ENCODE measurements at regions not wholly inside any gene's neighbourhood (a gene's known extent, or its start where the extent isn't known, plus 50 kb on each side); places are given as distances from the start of the nearest gene placed in this dataset.

- DNase-seq (ENCODE audit: low read depth, low spot score): no peak
- TF ChIP-seq, protein P1, sequence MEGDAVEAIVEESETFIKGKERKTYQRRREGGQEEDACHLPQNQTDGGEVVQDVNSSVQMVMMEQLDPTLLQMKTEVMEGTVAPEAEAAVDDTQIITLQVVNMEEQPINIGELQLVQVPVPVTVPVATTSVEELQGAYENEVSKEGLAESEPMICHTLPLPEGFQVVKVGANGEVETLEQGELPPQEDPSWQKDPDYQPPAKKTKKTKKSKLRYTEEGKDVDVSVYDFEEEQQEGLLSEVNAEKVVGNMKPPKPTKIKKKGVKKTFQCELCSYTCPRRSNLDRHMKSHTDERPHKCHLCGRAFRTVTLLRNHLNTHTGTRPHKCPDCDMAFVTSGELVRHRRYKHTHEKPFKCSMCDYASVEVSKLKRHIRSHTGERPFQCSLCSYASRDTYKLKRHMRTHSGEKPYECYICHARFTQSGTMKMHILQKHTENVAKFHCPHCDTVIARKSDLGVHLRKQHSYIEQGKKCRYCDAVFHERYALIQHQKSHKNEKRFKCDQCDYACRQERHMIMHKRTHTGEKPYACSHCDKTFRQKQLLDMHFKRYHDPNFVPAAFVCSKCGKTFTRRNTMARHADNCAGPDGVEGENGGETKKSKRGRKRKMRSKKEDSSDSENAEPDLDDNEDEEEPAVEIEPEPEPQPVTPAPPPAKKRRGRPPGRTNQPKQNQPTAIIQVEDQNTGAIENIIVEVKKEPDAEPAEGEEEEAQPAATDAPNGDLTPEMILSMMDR (IDR thresholded peaks at IDR 0.05; ENCODE audit: insufficient read depth, low read length, missing control alignments): no peak
- H3K4me3 ChIP-seq (ENCODE audit: low read depth, low read length): no peak overlapping the region
- POLR2A ChIA-PET: no interaction called here
- CTCF ChIA-PET: no interaction called here
These were observed 137.8 kb downstream of the MID1IP1 start for GRCh38 chrX:38939067-38939466.

DNA sequence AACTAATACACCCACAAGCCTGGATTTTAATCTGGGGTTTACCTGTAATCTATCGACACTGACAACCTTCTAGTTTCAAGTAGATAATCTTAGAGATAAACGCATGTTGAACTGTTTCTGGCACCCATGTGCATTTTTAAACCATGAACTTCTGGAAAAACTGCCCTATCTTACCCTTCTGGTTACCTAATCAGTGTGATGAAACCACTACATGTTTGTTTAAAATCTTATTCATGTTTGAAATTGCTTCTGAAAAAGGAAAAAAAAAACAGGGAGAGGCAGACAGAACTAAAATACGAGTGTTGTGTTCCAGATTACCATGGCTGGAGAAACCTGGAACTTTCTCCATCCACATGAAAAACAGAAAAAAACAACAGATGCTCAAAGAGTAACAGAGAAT is 139.3 kb downstream of the MID1IP1 start:
- ChIA-PET POLR2A (interaction anchor here (0.6 kb wide), 1 partner anchor 176 kb away, joined by 4 read pairs; no protein-coding TSS in a partner anchor), CTCF (interaction anchor here (0.8 kb wide), 1 partner anchor 33 kb away, joined by 3 read pairs; no protein-coding TSS in a partner anchor)

DNA sequence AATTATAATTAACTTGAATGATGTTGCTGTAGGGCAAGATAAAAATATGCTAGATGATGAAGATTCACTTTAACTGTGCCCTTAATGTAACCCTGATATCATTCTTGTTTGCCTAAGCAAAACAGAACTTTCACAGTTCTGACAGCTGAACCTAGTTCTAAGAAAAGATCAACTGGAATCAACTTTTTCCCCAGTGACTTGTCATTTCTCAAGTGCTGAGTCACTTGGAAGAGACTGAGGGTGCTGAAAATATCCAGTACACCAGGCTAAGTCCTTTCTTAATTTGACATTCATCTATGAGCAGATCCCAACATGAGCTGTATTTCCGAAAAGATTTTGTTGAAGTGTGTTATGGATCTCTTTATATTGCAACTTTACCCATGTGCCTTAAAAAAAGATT is 140.4 kb downstream of the MID1IP1 start:
- no peak for DNase-seq (ENCODE audit: low read depth, low spot score)
- ChIA-PET CTCF (no interaction called here), POLR2A (no interaction called here)
- TF ChIP-seq, protein P1 (IDR thresholded peaks at IDR 0.05; ENCODE audit: insufficient read depth, low read length, missing control alignments): no peak
- H3K4me3 ChIP-seq (ENCODE audit: low read depth, low read length): no peak overlapping the region

More for the DNA sequence above, 139.3 kb downstream of the MID1IP1 start:
- no peak for DNase-seq (ENCODE audit: low read depth, low spot score)
- no peak overlapping the region for H3K4me3 ChIP-seq (ENCODE audit: low read depth, low read length)
- TF ChIP-seq, protein P1 (IDR thresholded peaks at IDR 0.05; ENCODE audit: insufficient read depth, low read length, missing control alignments): no peak

DNA sequence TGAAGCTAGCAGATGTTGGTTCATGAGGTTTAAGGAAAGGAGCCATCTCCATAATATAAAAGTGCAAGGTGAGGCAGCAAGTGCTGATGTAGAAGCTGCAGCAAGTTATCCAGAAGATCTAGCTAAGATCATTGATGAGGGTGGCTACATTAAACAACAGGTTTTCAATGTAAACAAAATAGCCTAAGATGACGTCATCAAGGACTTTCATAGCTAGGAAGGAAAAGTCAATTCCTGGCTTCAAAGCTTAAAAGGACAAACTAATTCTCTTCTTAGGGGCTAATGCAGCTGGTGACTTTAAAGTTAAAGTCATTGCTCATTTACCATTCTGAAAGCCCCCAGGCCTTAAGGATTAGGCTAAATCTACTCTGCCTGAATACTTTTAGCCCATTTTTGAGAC is 141.9 kb downstream of the MID1IP1 start:
- H3K4me3 ChIP-seq (ENCODE audit: low read depth, low read length): no peak overlapping the region
- TF ChIP-seq, protein P1 (IDR thresholded peaks at IDR 0.05; ENCODE audit: insufficient read depth, low read length, missing control alignments): no peak
- no peak for DNase-seq (ENCODE audit: low read depth, low spot score)
- ChIA-PET CTCF (no interaction called here), POLR2A (no interaction called here)

GRCh38 chrX:38948046-38948445 is 146.8 kb downstream of the MID1IP1 start:
- POLR2A ChIA-PET: no interaction called here
- CTCF ChIA-PET: no interaction called here

GRCh38 chrX:38954520-38954919 is 153.3 kb downstream of the MID1IP1 start:
- no peak overlapping the region for H3K4me3 ChIP-seq (ENCODE audit: low read depth, low read length)
- TF ChIP-seq, protein P1 (IDR thresholded peaks at IDR 0.05; ENCODE audit: insufficient read depth, low read length, missing control alignments): no peak
- ChIA-PET POLR2A (no interaction called here), CTCF (no interaction called here)
- DNase-seq (ENCODE audit: low read depth, low spot score): no peak

More at GRCh38 chrX:38948046-38948445, 146.8 kb downstream of the MID1IP1 start:
- TF ChIP-seq, protein P1 (IDR thresholded peaks at IDR 0.05; ENCODE audit: insufficient read depth, low read length, missing control alignments): no peak
- H3K4me3 ChIP-seq (ENCODE audit: low read depth, low read length): no peak overlapping the region
- DNase-seq (ENCODE audit: low read depth, low spot score): no peak
